ENCODE measurements at regions not wholly inside any gene's neighbourhood (a gene's known extent, or its start where the extent isn't known, plus 50 kb on each side); places are given as distances from the start of the nearest gene placed in this dataset.

- no peak for TF ChIP-seq CTCF (IDR thresholded peaks at IDR 0.05)
- TF ChIP-seq POLR2A (IDR thresholded peaks at IDR 0.05), result no peak
Measured at GRCh38 chr12:25785134-25785533, 173.3 kb upstream of the RASSF8 start.

All from testis (tissue), 2 donors.